ENCODE measurements at regions not wholly inside any gene's neighbourhood (a gene's known extent, or its start where the extent isn't known, plus 50 kb on each side); places are given as distances from the start of the nearest gene placed in this dataset.

GRCh38 chr13:76813000-76813691, 73.1 kb downstream of the KCTD12 start:
- no peak for DNase-seq
- Mint-ChIP-seq H3K36me3 (ENCODE audit: low read depth) (no peaks in the 10 kb centered on the region), H3K9me3 (no peaks in the 10 kb centered on the region), H3K4me1 (ENCODE audit: low read depth) (no peaks in the 10 kb centered on the region), H3K27ac (no peak overlapping the region), H3K4me3 (no peak overlapping the region), H3K27me3 (ENCODE audit: insufficient read depth) (peaks cover 12% of the 10 kb centered on the region)
- TF ChIP-seq CTCF (IDR thresholded peaks at IDR 0.05), result no peak

- Mint-ChIP-seq H3K27ac (no peak overlapping the region), H3K4me1 (ENCODE audit: low read depth) (no peaks in the 10 kb centered on the region), H3K27me3 (ENCODE audit: insufficient read depth) (peaks cover 10% of the 10 kb centered on the region), H3K9me3 (no peaks in the 10 kb centered on the region), H3K36me3 (ENCODE audit: low read depth) (no peaks in the 10 kb centered on the region), H3K4me3 (no peak overlapping the region)
- no peak for DNase-seq
- TF ChIP-seq CTCF (IDR thresholded peaks at IDR 0.05), result no peak
These were observed 73.9 kb downstream of the KCTD12 start for GRCh38 chr13:76812206-76812897.

GRCh38 chr13:76809389-76809788, 76.8 kb downstream of the KCTD12 start:
- Mint-ChIP-seq H3K4me3 (no peak overlapping the region), H3K9me3 (no peaks in the 10 kb centered on the region), H3K36me3 (ENCODE audit: low read depth) (no peaks in the 10 kb centered on the region), H3K27me3 (ENCODE audit: insufficient read depth) (peaks cover 8% of the 10 kb centered on the region), H3K27ac (no peak overlapping the region), H3K4me1 (ENCODE audit: low read depth) (no peaks in the 10 kb centered on the region)
- no peak for TF ChIP-seq CTCF (IDR thresholded peaks at IDR 0.05)
- no peak for DNase-seq

- Mint-ChIP-seq H3K36me3 (ENCODE audit: low read depth) (no peaks in the 10 kb centered on the region), H3K4me3 (no peak overlapping the region), H3K9me3 (no peaks in the 10 kb centered on the region), H3K4me1 (ENCODE audit: low read depth) (no peaks in the 10 kb centered on the region), H3K27me3 (ENCODE audit: insufficient read depth) (peaks cover 8% of the 10 kb centered on the region), H3K27ac (no peak overlapping the region)
- no peak for TF ChIP-seq CTCF (IDR thresholded peaks at IDR 0.05)
- no peak for DNase-seq
These were observed 77.3 kb downstream of the KCTD12 start for GRCh38 chr13:76808927-76809326.

GRCh38 chr13:76804801-76805200, 81.4 kb downstream of the KCTD12 start:
- Mint-ChIP-seq H3K9me3 (peaks cover 4% of the 10 kb centered on the region; the same call in 1 of the 2 replicates), H3K4me1 (ENCODE audit: low read depth) (no peaks in the 10 kb centered on the region), H3K4me3 (no peak overlapping the region), H3K27ac (no peak overlapping the region), H3K36me3 (ENCODE audit: low read depth) (no peaks in the 10 kb centered on the region), H3K27me3 (ENCODE audit: insufficient read depth) (peaks cover 1% of the 10 kb centered on the region; the same call in 1 of the 2 replicates)
- TF ChIP-seq CTCF (IDR thresholded peaks at IDR 0.05), result no peak
- DNase-seq, result no peak
